IMR-90 (cell line): ENCODE measurements at regions not wholly inside any gene's neighbourhood (a gene's known extent, or its start where the extent isn't known, plus 50 kb on each side); places are given as distances from the start of the nearest gene placed in this dataset.

Experiments
- CEBPB ChIP-seq: IDR thresholded peaks from 2 replicates; pipeline ENCODE4 v1.6.1; 2012; ENCODE audit warnings: low read depth, low read length, improper control_type of control experiment
- CHD1 ChIP-seq: IDR thresholded peaks from 2 replicates; pipeline ENCODE4 v1.6.1; 2012; ENCODE audit warnings: low read depth, low read length, improper control_type of control experiment
- FOS ChIP-seq: fragments of 150-350 bp; IDR thresholded peaks from 2 replicates; pipeline ENCODE4 v1.6.1; 2016; ENCODE audit warnings: low read depth, low read length
- MAFK ChIP-seq: IDR thresholded peaks from 2 replicates; pipeline ENCODE4 v1.6.1; 2012; ENCODE audit warnings: low read depth, low read length, improper control_type of control experiment
- MXI1 ChIP-seq: IDR thresholded peaks from 2 replicates; pipeline ENCODE4 v1.6.1; 2012; ENCODE audit warnings: low read depth, mild to moderate bottlenecking, low read length, moderate library complexity, borderline replicate concordance
- POLR2A ChIP-seq: IDR thresholded peaks from 2 replicates; pipeline ENCODE4 v1.6.1; 2012; ENCODE audit warnings: mild to moderate bottlenecking, low read depth, low read length
- RAD21 ChIP-seq: IDR thresholded peaks from 2 replicates; pipeline ENCODE4 v1.6.1; 2012; ENCODE audit warnings: low read length, improper control_type of control experiment
- RCOR1 ChIP-seq: IDR thresholded peaks from 2 replicates; pipeline ENCODE4 v1.6.1; 2012; ENCODE audit warnings: mild to moderate bottlenecking, low read length, improper control_type of control experiment; ENCODE audit not compliant: insufficient replicate concordance
- TF ChIP-seq, protein P1 (sequence below): conservative IDR thresholded peaks from 2 replicates; pipeline ENCODE4 v1.5.1; 2012; ENCODE audit warnings: mild to moderate bottlenecking, low read depth, low read length, improper control_type of control experiment
- TF ChIP-seq, protein P2 (sequence below): fragments of 150-350 bp; IDR thresholded peaks from 2 replicates; pipeline ENCODE4 v1.6.1; 2017; ENCODE audit warnings: mild to moderate bottlenecking, antibody characterized with exemption, low read length, low read depth

DNA sequence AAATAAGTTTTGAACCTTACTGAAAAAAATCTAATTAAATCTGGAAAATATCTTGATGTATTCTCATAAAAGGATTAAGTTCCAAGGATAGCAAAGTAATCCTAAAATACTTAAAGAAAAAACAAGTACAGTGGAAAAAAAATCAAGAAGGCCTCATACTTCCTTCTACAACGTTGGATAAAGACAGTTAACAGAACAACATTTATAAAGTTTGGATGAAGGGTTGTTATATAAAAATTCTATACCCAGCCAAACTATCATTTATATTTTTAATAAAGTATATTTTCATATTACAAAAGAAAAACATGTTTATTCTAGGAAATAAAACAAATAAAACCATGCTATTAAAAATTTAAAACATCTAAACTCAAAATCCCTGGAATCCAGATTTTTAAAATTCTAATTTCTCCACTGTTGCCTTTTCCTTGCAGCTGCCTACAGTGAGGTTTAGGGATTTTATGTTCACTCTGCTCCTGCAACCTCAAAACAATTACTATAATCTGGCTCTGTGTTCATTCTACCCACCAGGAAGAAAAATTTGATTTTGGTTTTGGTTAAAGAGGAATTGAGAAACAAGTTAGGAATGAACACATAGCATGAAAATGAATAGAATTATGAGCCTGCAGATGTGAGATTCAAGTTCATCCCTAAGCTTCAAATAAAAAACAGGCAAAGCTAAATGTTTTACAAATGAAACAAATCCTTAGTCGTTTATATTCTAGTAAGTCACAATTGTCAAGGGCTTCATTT, 142.8 kb downstream of the LPIN1 start:
- TF ChIP-seq CEBPB = no peak
- TF ChIP-seq, protein P1, sequence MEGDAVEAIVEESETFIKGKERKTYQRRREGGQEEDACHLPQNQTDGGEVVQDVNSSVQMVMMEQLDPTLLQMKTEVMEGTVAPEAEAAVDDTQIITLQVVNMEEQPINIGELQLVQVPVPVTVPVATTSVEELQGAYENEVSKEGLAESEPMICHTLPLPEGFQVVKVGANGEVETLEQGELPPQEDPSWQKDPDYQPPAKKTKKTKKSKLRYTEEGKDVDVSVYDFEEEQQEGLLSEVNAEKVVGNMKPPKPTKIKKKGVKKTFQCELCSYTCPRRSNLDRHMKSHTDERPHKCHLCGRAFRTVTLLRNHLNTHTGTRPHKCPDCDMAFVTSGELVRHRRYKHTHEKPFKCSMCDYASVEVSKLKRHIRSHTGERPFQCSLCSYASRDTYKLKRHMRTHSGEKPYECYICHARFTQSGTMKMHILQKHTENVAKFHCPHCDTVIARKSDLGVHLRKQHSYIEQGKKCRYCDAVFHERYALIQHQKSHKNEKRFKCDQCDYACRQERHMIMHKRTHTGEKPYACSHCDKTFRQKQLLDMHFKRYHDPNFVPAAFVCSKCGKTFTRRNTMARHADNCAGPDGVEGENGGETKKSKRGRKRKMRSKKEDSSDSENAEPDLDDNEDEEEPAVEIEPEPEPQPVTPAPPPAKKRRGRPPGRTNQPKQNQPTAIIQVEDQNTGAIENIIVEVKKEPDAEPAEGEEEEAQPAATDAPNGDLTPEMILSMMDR = no peak
- TF ChIP-seq POLR2A = no peak
- no peak for TF ChIP-seq RCOR1
- TF ChIP-seq CHD1 = no peak
- TF ChIP-seq, protein P2, sequence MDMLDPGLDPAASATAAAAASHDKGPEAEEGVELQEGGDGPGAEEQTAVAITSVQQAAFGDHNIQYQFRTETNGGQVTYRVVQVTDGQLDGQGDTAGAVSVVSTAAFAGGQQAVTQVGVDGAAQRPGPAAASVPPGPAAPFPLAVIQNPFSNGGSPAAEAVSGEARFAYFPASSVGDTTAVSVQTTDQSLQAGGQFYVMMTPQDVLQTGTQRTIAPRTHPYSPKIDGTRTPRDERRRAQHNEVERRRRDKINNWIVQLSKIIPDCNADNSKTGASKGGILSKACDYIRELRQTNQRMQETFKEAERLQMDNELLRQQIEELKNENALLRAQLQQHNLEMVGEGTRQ = no peak
- TF ChIP-seq FOS = no peak
- TF ChIP-seq RAD21 = no peak
- TF ChIP-seq MXI1 = no peak
- TF ChIP-seq MAFK = no peak
